WTC11 (cell line): ENCODE measurements at regions not wholly inside any gene's neighbourhood (a gene's known extent, or its start where the extent isn't known, plus 50 kb on each side); places are given as distances from the start of the nearest gene placed in this dataset.

Source experiments
- CREB1 ChIP-seq: sonication (generic); formaldehyde crosslinking; IDR thresholded peaks from 2 replicates; pipeline ENCODE4 v1.8.0; 2023; ENCODE audit warnings: mild to moderate bottlenecking, missing genetic modification reagents
- CTCF ChIP-seq: fragments of 200-600 bp; IDR thresholded peaks from 2 replicates; pipeline ENCODE4 v1.8.0; 2022; ENCODE audit warnings: antibody characterized with exemption
- E2F4 ChIP-seq: sonication (generic); formaldehyde crosslinking; IDR thresholded peaks from 2 replicates; pipeline ENCODE4 v1.8.1; 2022; ENCODE audit warnings: low read depth, mild to moderate bottlenecking, moderate library complexity, missing genetic modification reagents, borderline replicate concordance
- FOXJ3 ChIP-seq: sonication (generic); formaldehyde crosslinking; IDR thresholded peaks from 2 replicates; pipeline ENCODE4 v1.9.0; 2021; ENCODE audit warnings: missing genetic modification reagents, mild to moderate bottlenecking, borderline replicate concordance
- HMGXB4 ChIP-seq: sonication (generic); formaldehyde crosslinking; IDR thresholded peaks from 2 replicates; pipeline ENCODE4 v1.8.1; 2023; ENCODE audit warnings: mild to moderate bottlenecking, moderate library complexity, missing genetic modification reagents
- MAX ChIP-seq: sonication (generic); formaldehyde crosslinking; IDR thresholded peaks from 2 replicates; pipeline ENCODE4 v1.8.0; 2022; ENCODE audit warnings: mild to moderate bottlenecking, missing genetic modification reagents
- MLX ChIP-seq: sonication (generic); formaldehyde crosslinking; IDR thresholded peaks from 2 replicates; pipeline ENCODE4 v1.8.1; 2023; ENCODE audit warnings: mild to moderate bottlenecking, missing genetic modification reagents, moderate library complexity
- NFATC4 ChIP-seq: fragments of 250-450 bp; sonication (Bioruptor Pico); IDR thresholded peaks from 2 replicates; pipeline ENCODE4 v1.9.0; 2021; ENCODE audit warnings: mild to moderate bottlenecking
- NFE2L1 ChIP-seq: sonication (generic); formaldehyde crosslinking; IDR thresholded peaks from 2 replicates; pipeline ENCODE4 v1.8.1; 2023; ENCODE audit warnings: missing genetic modification reagents
- SMAD3 ChIP-seq: sonication (generic); formaldehyde crosslinking; IDR thresholded peaks from 2 replicates; pipeline ENCODE4 v1.8.0; 2022; ENCODE audit warnings: missing genetic modification reagents, mild to moderate bottlenecking, borderline replicate concordance
- USF2 ChIP-seq: sonication (generic); formaldehyde crosslinking; IDR thresholded peaks from 2 replicates; pipeline ENCODE4 v1.8.1; 2023; ENCODE audit warnings: mild to moderate bottlenecking, missing genetic modification reagents, moderate library complexity
- ZNF396 ChIP-seq: fragments of 250-450 bp; sonication (Bioruptor Pico); IDR thresholded peaks from 2 replicates; pipeline ENCODE4 v1.8.0; 2021; ENCODE audit warnings: mild to moderate bottlenecking, moderate library complexity, borderline replicate concordance

GRCh38 chr1:195430826-195431225, 1177.4 kb downstream of the KCNT2 start:
- TF ChIP-seq FOXJ3, result no peak
- no peak for TF ChIP-seq E2F4
- TF ChIP-seq CTCF, result no peak
- no peak for TF ChIP-seq HMGXB4
- TF ChIP-seq USF2 (CRISPR knock-in tag), result no peak
- no peak for TF ChIP-seq MAX (CRISPR knock-in tag)
- TF ChIP-seq NFE2L1, result no peak
- no peak for TF ChIP-seq CREB1 (CRISPR knock-in tag)
- no peak for TF ChIP-seq ZNF396 (CRISPR knock-in tag)
- TF ChIP-seq SMAD3 (CRISPR knock-in tag), result no peak
- TF ChIP-seq MLX (CRISPR knock-in tag), result no peak
- TF ChIP-seq NFATC4 (CRISPR knock-in tag), result no peak
